22Rv1 (cell line): ENCODE measurements at regions not wholly inside any gene's neighbourhood (a gene's known extent, or its start where the extent isn't known, plus 50 kb on each side); places are given as distances from the start of the nearest gene placed in this dataset.

Experiments used
- H3K27ac ChIP-seq: fragments of 450-650 bp; 2 replicates; pipeline ENCODE4 v1.5.1; 2017
- CTCF ChIP-seq: fragments of 450-650 bp; IDR thresholded peaks from 2 replicates; pipeline ENCODE4 v1.5.1; 2017; ENCODE audit warnings: mild to moderate bottlenecking
- ZFX ChIP-seq: fragments of 450-650 bp; IDR thresholded peaks from 2 replicates; pipeline ENCODE4 v1.6.1; 2017; ENCODE audit warnings: antibody characterized with exemption, borderline replicate concordance

DNA sequence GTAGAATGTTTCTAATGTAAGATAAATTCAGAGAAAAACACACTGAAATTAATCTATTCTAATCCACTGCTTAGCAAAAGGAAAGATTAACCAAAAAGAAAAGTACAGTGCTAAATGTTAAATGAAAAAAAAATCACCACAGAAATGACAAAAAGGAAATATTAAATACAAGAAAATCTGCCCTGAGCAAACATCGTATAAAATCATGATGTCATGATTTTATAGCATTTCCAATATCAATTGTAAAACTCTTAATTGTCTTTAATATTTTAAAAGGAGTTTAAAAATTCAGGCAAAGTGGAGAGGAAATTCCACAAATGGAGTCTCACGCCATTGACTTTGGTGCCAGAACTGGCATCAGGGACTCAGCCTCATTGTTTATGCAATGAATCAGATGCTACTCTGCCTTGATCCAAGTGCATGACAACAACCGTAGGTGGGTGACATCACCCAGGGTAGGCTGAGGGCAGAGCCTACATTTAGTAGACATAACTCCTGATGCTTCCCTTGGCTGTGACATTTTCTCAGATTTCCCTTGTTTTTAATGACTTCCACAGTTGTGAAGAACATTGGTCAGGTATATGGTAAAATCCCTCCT, 696.8 kb downstream of the SEMA5A start:
- no peak for TF ChIP-seq ZFX
- TF ChIP-seq CTCF = no peak
- H3K27ac ChIP-seq = no peak overlapping the region

- no peak overlapping the region for H3K27ac ChIP-seq
- 0 out of 2 replicates have a peak, but pooled peaks have one; percentile 8 for TF ChIP-seq CTCF
- TF ChIP-seq ZFX = no peak
Observed at GRCh38 chr5:8851101-8851500, 694.8 kb downstream of the SEMA5A start.

DNA sequence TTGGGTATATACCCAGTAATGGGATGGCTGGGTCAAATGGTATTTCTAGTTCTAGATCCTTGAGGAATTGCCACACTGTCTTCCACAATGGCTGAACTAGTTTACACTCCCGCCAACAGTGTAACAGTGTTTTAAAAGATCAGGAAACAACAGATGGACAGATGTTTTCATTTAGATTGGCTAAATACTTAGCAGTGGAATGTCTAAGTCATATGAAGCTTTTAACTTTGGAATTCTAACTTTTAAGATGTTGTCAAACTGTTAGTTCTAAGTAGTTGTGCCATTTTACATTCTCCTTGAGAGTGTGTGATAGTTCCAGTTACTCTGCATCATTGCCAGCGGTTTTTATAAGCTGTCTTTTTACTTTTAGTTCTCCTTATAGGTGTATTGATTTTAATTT, 688.8 kb downstream of the SEMA5A start:
- no peak for TF ChIP-seq CTCF
- TF ChIP-seq ZFX = no peak
- no peak overlapping the region for H3K27ac ChIP-seq

- no peak overlapping the region for H3K27ac ChIP-seq
Observed at GRCh38 chr5:8861764-8862163, 684.1 kb downstream of the SEMA5A start.

DNA sequence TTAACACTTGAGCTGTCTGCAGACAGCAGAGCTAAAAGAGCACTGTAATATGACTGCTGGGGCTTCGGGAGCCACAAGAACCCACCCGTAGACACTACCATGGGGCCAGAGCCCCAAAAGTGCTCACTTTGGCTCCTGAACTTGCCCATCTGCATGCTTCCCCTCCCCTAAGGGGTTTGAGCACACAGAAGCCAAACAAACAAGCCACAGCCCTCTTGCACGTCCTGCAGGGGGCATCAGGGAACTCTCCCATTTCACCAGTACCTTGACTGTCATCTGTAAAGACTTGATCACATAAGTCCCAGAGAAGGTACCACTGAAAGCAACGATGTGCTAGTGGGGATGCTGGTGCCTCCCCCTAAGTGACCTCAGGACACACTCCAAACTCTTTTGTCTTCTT, 681.8 kb downstream of the SEMA5A start:
- H3K27ac ChIP-seq = no peak overlapping the region
- TF ChIP-seq ZFX (no peak), CTCF (peak; percentile 55)

More at GRCh38 chr5:8861764-8862163, 684.1 kb downstream of the SEMA5A start:
- no peak for TF ChIP-seq ZFX
- no peak for TF ChIP-seq CTCF

DNA sequence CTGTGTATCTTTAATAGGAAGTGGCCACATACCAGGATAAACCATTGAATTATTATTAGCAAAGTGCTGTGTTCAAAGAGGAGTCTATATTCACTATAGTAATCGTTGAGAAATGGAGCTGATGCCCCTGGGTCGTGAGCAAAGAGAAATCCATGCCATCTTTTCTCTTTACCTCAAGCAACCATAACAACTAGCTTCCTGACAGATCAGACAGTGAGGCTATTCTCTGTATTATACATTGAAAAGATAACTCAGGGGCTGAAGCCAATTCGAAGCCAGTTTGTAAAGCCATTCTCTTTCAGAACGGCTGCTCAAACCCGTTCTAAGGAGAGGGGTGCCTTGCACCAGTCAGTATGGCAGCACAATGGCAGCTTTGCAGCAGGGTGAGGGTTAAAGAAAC, 680.6 kb downstream of the SEMA5A start:
- TF ChIP-seq CTCF (no peak), ZFX (no peak)
- H3K27ac ChIP-seq = no peak overlapping the region

DNA sequence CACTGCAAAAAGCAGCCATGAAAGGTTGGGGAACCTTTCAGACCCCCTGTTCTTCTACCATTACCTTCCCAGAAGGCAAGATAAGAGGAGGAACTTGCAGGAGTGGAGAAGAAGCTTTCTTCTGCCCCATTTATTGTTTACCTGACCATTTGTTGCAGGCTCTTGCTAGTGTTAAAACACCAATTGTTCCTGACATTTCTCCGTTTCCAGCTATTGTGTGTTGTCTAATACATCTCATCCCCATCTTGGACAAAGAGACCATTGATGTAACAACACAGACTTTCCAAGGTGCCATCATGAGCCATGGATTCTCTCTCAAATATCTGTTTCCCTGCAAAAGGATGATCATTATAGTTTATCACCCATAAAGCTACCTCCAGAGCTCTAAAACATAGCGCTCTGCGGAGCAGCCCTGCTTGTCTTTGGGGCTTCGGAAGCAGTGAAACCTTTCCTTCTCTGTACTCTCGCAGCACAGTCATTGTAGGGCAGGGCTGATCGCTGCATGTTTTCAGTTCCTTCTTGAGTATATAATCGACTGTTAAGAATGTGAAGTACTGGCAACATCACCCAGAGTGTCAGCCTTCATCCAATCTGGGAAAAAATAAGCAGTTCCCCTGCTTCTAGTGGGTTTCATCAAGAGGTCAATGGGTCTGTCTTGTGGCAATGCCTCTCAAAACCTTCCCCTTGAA, 680.0 kb downstream of the SEMA5A start:
- no peak for TF ChIP-seq ZFX
- no peak for TF ChIP-seq CTCF
- H3K27ac ChIP-seq = no peak overlapping the region
